Hematopoietic multipotent progenitor cell treated with erythropoietin and hydrocortisone succinate and interleukin-3 and kit ligand, for 15 days (in vitro differentiated cells): ENCODE measurements at regions not wholly inside any gene's neighbourhood (a gene's known extent, or its start where the extent isn't known, plus 50 kb on each side); places are given as distances from the start of the nearest gene placed in this dataset.

Experiments
- DNase-seq: peaks from one replicate; pipeline ENCODE4 v3.0.0-alpha.2; 2015; ENCODE audit warnings: low spot score

DNA sequence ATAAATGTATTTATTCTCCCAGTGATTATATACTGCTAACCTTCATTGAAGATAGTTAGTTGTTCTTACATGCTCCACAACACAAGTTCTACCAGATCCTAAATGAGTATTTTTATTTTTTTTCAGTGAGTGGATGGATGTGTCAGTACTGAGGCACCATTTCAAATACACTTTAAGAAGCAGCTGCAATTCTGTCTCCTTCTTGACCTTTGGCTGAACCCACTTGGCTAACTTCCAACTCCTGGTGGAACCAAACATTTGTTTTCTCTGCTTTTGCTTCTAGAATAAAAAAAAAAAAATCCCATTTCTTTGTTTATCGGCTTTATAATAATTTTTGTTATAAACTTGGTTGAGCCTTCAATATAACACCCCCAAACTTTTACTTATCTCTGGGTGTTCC is 458.3 kb upstream of the MAP3K7 start:
- DNase-seq = no peak

GRCh38 chr6:91043751-91044150 is 456.9 kb upstream of the MAP3K7 start:
- no peak for DNase-seq

- DNase-seq = no peak
Observed at GRCh38 chr6:91042656-91043055, 455.8 kb upstream of the MAP3K7 start.

DNA sequence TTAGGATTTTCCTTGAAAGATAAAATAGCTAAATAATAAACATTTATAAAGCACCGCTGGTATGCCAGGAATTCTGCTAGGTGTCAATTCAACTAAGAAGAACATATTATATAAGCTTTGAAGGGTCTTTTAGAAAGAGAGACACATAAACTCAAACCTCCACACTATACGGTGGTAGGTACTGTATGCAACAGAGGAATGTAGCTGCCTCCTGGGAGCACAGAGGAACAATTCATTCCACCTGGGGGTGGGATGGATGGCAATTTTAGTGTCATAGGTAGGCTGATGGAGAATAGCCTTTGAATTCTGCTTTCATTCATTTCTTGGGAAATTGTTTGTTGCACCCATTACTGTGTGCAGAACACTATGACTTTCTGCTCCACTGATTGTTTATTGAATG is 447.1 kb upstream of the MAP3K7 start:
- no peak for DNase-seq

DNA sequence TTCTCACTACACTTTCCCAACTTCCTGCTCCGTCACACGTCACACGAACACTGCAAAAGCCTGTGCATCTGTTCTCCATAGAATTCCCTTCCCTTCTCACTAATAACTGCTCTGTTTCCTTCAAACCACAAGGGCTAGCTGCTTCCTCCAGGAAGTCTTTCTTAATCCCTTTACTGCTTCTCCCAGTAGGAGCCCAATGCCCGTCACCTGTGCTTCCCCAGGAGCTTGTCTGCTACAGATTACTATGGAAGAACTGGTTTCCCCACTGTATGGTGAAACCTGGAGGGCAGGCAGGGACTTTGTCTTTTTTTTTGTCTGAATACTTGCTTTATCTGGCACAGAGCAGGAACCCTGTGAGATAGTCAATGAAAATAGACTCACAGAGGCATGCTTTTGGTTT is 444.7 kb upstream of the MAP3K7 start:
- DNase-seq = no peak

DNA sequence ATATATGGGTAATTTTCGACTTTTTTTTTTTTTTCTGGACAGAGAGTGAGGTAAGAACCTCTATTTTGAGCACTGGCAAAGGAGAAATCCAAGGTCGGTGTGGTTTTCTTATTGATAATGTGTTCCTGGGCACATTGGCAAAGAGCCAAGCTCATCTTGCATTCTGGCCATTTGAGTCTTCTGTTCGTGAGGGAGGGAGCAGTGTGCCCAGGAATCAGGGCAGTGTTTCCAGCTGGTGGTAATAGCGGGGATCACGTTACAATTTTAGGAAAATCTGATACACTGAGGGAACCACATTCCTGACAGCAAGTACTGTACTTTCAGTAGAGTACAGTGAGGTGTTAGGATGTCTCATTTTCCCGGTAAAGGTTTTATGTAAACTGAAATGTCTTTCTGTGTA is 442.3 kb upstream of the MAP3K7 start:
- DNase-seq = no peak

GRCh38 chr6:91023529-91023928 is 436.7 kb upstream of the MAP3K7 start:
- no peak for DNase-seq

GRCh38 chr6:91020744-91021143 is 433.9 kb upstream of the MAP3K7 start:
- DNase-seq = no peak

- DNase-seq = no peak
Observed at GRCh38 chr6:91018586-91018985, 431.7 kb upstream of the MAP3K7 start.

GRCh38 chr6:91013511-91013910 is 426.6 kb upstream of the MAP3K7 start:
- DNase-seq = no peak

DNA sequence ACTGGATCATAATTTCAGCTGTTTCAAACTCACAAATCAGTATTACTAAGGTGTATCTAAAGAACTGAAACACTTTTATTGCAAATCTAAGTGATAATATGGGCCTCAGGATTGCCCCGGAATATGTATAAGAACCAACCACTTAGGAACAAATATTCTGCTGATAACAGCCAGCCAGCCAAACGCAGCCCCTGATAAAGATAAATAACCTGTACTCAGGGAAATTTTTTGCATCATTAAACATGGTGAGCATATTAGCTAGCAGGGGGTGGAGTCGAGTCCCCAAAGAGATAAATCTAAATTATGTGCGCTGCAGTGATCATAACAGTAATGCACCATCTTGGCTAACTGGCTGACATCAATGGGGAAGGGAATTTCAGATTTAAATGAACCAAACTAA is 410.2 kb upstream of the MAP3K7 start:
- DNase-seq = no peak

GRCh38 chr6:90993770-90994169 is 406.9 kb upstream of the MAP3K7 start:
- DNase-seq = no peak

DNA sequence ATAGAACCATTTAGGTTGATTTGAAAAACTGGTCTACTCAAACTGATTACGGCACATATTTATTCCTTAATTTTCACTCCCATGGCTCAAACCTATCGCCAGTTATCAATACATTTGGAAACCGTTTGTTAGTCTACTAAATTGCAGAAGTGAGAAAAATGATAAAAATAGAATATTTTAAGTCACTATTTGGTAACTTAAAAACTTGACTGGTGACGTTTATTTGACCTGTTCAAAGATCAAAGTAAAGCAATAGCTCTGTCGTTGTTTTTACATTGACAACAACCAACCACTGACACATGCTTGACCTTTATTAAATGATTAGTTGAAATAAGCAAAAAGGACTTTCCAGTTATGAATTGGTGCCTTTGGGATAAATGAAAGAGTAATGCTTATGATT is 402.9 kb upstream of the MAP3K7 start:
- no peak for DNase-seq

DNA sequence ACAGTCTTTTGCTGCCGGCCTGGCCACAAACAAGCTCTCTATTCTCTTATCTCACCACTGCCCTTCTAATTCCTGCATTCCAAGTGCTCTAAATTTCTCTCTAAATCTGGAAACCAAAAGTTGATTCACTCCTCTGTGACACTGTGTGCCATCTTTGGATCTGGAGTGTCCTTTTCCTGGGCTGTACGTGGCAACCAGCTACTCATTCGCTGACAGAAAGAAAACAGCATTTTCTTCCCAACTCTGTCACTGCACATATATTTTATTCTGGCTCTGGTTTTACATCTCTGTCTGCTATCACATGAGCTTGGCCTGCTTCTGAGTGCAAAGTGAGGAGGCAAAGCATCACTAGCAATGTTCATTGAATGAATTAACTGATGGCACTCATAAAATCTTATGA is 397.2 kb upstream of the MAP3K7 start:
- DNase-seq = no peak

- DNase-seq = no peak
Observed at GRCh38 chr6:90983462-90983861, 396.6 kb upstream of the MAP3K7 start.

GRCh38 chr6:90982581-90982980 is 395.7 kb upstream of the MAP3K7 start:
- DNase-seq = no peak

GRCh38 chr6:90982051-90982450 is 395.2 kb upstream of the MAP3K7 start:
- DNase-seq = no peak

- no peak for DNase-seq
Observed at GRCh38 chr6:90978046-90978445, 391.2 kb upstream of the MAP3K7 start.

DNA sequence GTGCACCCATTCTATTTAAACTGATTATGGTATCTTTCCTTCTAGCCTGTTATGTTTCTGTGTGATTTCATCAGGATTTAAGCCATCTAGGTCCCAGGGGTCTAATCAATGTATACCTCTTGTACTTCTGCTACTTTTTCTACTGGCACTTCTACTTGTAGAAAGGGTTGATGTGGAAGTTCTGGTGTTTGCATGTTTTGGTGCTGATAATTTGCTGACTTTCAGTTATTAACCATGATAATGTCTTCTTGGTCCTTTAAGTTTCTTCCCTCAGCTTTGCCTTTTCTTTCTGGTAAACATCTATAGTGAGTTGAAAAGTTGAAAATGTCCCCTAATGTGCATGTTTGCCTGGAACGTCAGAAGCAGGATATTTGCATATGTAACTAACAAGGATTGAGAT is 390.6 kb upstream of the MAP3K7 start:
- DNase-seq = no peak

DNA sequence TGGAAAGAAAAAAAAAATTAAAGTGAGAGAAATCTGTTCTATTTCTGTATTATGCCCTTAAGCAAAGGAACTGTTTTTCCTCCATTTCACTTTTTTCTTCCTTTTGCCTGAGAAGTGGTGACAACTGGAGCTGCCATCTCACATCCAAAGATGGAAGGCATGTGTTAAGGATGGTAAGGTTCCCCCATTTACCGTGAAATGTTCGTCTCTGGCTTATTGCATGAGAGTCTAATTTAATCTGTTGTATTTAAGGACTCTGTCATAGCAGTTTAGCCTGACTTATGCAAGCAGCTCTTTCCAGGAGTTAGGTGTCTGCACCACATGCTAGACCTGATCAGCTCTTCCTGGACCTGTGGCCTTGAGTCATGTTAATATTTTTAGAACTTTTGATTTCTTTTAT is 389.5 kb upstream of the MAP3K7 start:
- DNase-seq = no peak

DNA sequence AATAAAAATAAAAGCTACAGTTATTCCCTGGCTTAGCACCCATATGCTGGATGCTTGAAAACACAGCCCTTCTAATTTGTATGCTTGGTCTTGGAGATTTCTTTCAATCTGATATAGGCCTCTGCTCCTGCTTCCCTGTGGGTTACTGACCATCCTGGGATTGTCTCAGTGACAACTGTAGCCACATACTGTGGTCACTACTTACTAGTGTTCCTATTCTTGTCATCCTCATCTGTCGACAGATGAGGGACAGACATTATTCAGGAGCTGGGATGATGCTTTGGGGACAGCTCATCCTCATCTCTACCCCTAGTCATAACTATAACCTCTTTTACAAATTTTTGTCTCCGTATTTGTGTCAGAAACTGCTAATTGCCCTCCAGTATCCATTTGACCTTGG is 388.9 kb upstream of the MAP3K7 start:
- DNase-seq = no peak

- DNase-seq = no peak
Observed at GRCh38 chr6:90973188-90973587, 386.3 kb upstream of the MAP3K7 start.

DNA sequence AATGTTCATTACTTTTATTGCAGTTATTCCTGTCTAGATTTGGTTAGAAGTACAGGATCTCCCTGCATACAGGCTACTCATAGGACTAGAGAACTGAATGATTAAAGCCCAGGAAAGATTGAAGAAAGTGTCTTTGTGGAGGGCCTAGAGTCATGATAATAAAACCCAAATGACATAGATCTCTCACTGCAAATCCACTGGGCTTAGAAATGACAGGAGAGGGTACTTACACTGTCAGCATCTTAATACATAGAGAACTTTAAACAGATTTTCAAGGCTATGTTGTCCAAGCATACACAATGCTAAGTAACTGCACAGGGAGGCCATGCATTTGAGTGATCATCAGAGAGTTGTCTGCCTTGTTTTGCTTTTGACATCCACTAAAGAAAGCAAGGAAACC is 383.8 kb upstream of the MAP3K7 start:
- no peak for DNase-seq

GRCh38 chr6:90967471-90967870 is 380.6 kb upstream of the MAP3K7 start:
- DNase-seq = no peak

GRCh38 chr6:90960324-90960723 is 373.5 kb upstream of the MAP3K7 start:
- DNase-seq = no peak
